HFFc6 (cell line): ENCODE measurements at regions not wholly inside any gene's neighbourhood (a gene's known extent, or its start where the extent isn't known, plus 50 kb on each side); places are given as distances from the start of the nearest gene placed in this dataset.

Source experiments
- DNase-seq: peaks from one replicate; pipeline ENCODE4 v3.0.0-alpha.2; 2018
- H3K27ac Mint-ChIP-seq: 2 replicates; pipeline ENCODE4 v1.8.0; 2020; ENCODE audit warnings: mild to moderate bottlenecking, mixed read lengths
- H3K27me3 Mint-ChIP-seq: 2 replicates; pipeline ENCODE4 v1.8.0; 2021; ENCODE audit warnings: mild to moderate bottlenecking, moderate library complexity, mixed read lengths; ENCODE audit not compliant: insufficient read depth
- H3K36me3 Mint-ChIP-seq: 2 replicates; pipeline ENCODE4 v1.8.0; 2021; ENCODE audit warnings: low read depth, mixed read lengths
- H3K4me1 Mint-ChIP-seq: 2 replicates; pipeline ENCODE4 v1.8.0; 2020; ENCODE audit warnings: low read depth, mixed read lengths
- H3K4me3 Mint-ChIP-seq: 2 replicates; pipeline ENCODE4 v1.8.0; 2020; ENCODE audit warnings: mild to moderate bottlenecking, moderate library complexity, mixed read lengths
- H3K9me3 Mint-ChIP-seq: 2 replicates; pipeline ENCODE4 v1.8.0; 2020; ENCODE audit warnings: mild to moderate bottlenecking, mixed read lengths
- TF ChIP-seq, protein P1 (sequence below): fragments of 200-600 bp; sonication (generic); IDR thresholded peaks from 2 replicates; pipeline ENCODE4 v1.5.0; 2021; ENCODE audit warnings: antibody characterized with exemption, mild to moderate bottlenecking

GRCh38 chr13:77458736-77459135, 76.8 kb upstream of the SCEL start:
- Mint-ChIP-seq H3K9me3 (no peaks in the 10 kb centered on the region), H3K4me1 (no peaks in the 10 kb centered on the region), H3K27me3 (peaks cover 8% of the 10 kb centered on the region), H3K36me3 (no peaks in the 10 kb centered on the region), H3K27ac (no peak overlapping the region), H3K4me3 (no peak overlapping the region)
- TF ChIP-seq, protein P1, sequence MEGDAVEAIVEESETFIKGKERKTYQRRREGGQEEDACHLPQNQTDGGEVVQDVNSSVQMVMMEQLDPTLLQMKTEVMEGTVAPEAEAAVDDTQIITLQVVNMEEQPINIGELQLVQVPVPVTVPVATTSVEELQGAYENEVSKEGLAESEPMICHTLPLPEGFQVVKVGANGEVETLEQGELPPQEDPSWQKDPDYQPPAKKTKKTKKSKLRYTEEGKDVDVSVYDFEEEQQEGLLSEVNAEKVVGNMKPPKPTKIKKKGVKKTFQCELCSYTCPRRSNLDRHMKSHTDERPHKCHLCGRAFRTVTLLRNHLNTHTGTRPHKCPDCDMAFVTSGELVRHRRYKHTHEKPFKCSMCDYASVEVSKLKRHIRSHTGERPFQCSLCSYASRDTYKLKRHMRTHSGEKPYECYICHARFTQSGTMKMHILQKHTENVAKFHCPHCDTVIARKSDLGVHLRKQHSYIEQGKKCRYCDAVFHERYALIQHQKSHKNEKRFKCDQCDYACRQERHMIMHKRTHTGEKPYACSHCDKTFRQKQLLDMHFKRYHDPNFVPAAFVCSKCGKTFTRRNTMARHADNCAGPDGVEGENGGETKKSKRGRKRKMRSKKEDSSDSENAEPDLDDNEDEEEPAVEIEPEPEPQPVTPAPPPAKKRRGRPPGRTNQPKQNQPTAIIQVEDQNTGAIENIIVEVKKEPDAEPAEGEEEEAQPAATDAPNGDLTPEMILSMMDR = no peak
- DNase-seq = no peak

- no peak overlapping the region for H3K27ac Mint-ChIP-seq
- H3K27me3 Mint-ChIP-seq = peaks cover 8% of the 10 kb centered on the region
Observed at GRCh38 chr13:77457966-77458365, 77.5 kb upstream of the SCEL start.

DNA sequence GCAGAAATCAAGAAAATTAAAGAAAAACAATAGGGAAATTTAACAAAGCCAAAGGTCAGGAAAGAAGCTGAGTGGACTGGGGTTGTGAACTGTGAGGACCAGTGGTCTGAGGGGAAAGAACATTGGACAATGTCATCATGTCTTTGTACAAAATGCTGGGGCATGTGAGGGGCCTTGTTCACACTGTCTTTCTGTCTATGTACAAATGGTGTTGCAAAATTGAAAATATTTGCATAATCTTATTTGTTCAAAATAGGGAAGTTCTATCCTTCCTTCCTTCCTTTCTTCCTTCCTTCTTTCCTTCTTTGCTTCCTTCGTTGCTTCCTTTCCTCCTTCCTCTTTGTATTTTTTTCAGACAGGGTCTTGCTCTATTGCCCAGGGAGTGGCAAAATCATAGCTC, 79.2 kb upstream of the SCEL start:
- H3K9me3 Mint-ChIP-seq = no peaks in the 10 kb centered on the region
- peaks cover 8% of the 10 kb centered on the region for H3K27me3 Mint-ChIP-seq
- TF ChIP-seq, protein P1 = no peak
- no peak overlapping the region for H3K27ac Mint-ChIP-seq
- H3K4me3 Mint-ChIP-seq = no peak overlapping the region
- no peaks in the 10 kb centered on the region for H3K36me3 Mint-ChIP-seq
- no peak for DNase-seq
- H3K4me1 Mint-ChIP-seq = no peaks in the 10 kb centered on the region

More at GRCh38 chr13:77457966-77458365, 77.5 kb upstream of the SCEL start:
- Mint-ChIP-seq H3K36me3 (no peaks in the 10 kb centered on the region), H3K9me3 (no peaks in the 10 kb centered on the region), H3K4me1 (no peaks in the 10 kb centered on the region), H3K4me3 (no peak overlapping the region)
- TF ChIP-seq, protein P1 = no peak
- no peak for DNase-seq

GRCh38 chr13:77449265-77449664, 86.2 kb upstream of the SCEL start:
- H3K9me3 Mint-ChIP-seq = no peaks in the 10 kb centered on the region
- H3K36me3 Mint-ChIP-seq = no peaks in the 10 kb centered on the region
- no peak overlapping the region for H3K4me3 Mint-ChIP-seq
- peaks cover 2% of the 10 kb centered on the region for H3K27me3 Mint-ChIP-seq
- TF ChIP-seq, protein P1 = no peak
- no peak for DNase-seq
- H3K4me1 Mint-ChIP-seq = no peaks in the 10 kb centered on the region
- no peak overlapping the region for H3K27ac Mint-ChIP-seq

GRCh38 chr13:77448689-77449088, 86.8 kb upstream of the SCEL start:
- H3K9me3 Mint-ChIP-seq = no peaks in the 10 kb centered on the region
- H3K27ac Mint-ChIP-seq = no peak overlapping the region
- H3K4me1 Mint-ChIP-seq = no peaks in the 10 kb centered on the region
- no peaks in the 10 kb centered on the region for H3K36me3 Mint-ChIP-seq
- no peak for DNase-seq
- peaks cover 2% of the 10 kb centered on the region for H3K27me3 Mint-ChIP-seq
- no peak overlapping the region for H3K4me3 Mint-ChIP-seq
- TF ChIP-seq, protein P1 = no peak

DNA sequence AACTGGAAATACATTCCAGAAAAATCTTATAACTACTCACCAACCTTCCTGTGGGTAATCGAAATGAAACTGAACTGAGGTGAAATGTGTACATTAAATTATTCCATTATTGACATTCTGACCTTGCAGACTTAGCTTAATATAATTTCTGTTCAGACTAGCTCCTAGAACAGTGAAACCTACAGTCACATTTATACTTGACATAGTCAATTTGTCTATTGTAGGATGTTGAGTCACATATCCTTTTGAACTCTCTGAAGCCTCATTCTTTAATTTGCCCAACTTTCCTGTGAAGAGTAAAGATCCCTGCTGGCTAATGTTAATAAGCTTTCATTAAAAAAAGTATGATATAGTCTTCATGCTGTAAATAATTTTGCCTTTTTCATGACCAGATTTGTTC, 92.0 kb upstream of the SCEL start:
- H3K36me3 Mint-ChIP-seq = no peaks in the 10 kb centered on the region
- H3K4me3 Mint-ChIP-seq = no peak overlapping the region
- peaks cover 3% of the 10 kb centered on the region for H3K27me3 Mint-ChIP-seq
- no peak for DNase-seq
- no peak overlapping the region for H3K27ac Mint-ChIP-seq
- TF ChIP-seq, protein P1 = no peak
- H3K9me3 Mint-ChIP-seq = no peaks in the 10 kb centered on the region; the same call in 1 of the 2 replicates
- no peaks in the 10 kb centered on the region for H3K4me1 Mint-ChIP-seq
